ENCODE measurements at regions not wholly inside any gene's neighbourhood (a gene's known extent, or its start where the extent isn't known, plus 50 kb on each side); places are given as distances from the start of the nearest gene placed in this dataset.

GRCh38 chr20:50296450-50297375 is 106.1 kb downstream of the CEBPB start:
- H3K27ac ChIP-seq, result peak overlapping the region; percentile 57 to 75 (median 66)
- H3K4me3 ChIP-seq, result no peak overlapping the region
- TF ChIP-seq POLR2AphosphoS5 (IDR thresholded peaks at IDR 0.05) (no peak), CTCF (IDR thresholded peaks at IDR 0.05) (no peak), POLR2A (IDR thresholded peaks at IDR 0.05) (no peak), EP300 (IDR thresholded peaks at IDR 0.05; ENCODE audit: low read depth) (no peak)
- no peaks in the 10 kb centered on the region for H3K36me3 ChIP-seq
- no peaks in the 10 kb centered on the region for H3K27me3 ChIP-seq
- in situ Hi-C loops (cut with MboI; ENCODE audit: low pct_ligation_motif_present in 1 of 4, low pct_unique_long_range_greater_than_20kb in 1 of 4, low sequenced_read_pairs in 3 of 4) (loop anchor here in 1 of 4 donors (25.0 kb wide), 1 partner anchor 166 kb away; no protein-coding TSS in a partner anchor), intact Hi-C loops (cut with DNase I; ENCODE audit: low total_unique reads) (no loop called here)
- peaks cover 9 to 20% (median 15%) of the 10 kb centered on the region in 4 donors for H3K4me1 ChIP-seq
- DNase-seq, result no peak
- 71% methylated on average over 18 of the region's 18 CpGs; no CpG with 5 or more reads in 1 of the 2 donors for WGBS, 2 donors (ENCODE audit: low coverage in 1 of 2)
- no peaks in the 10 kb centered on the region for H3K9me3 ChIP-seq

- 83 to 84% methylated on average over 6 to 14 of the region's 14 CpGs for WGBS, 2 donors (ENCODE audit: low coverage in 1 of 2)
- DNase-seq, result no peak
- H3K4me1 ChIP-seq, result peaks cover 1 to 9% (median 4%) of the 10 kb centered on the region in 4 donors
- TF ChIP-seq CTCF (IDR thresholded peaks at IDR 0.05) (no peak), POLR2AphosphoS5 (IDR thresholded peaks at IDR 0.05) (no peak)
- no peaks in the 10 kb centered on the region for H3K27me3 ChIP-seq
- H3K36me3 ChIP-seq, result no peaks in the 10 kb centered on the region
- in situ Hi-C loops (cut with MboI; ENCODE audit: low pct_ligation_motif_present in 1 of 4, low pct_unique_long_range_greater_than_20kb in 1 of 4, low sequenced_read_pairs in 3 of 4), result loop anchor here in 1 of 4 donors (25.0 kb wide), 1 partner anchor 165 kb away; no protein-coding TSS in a partner anchor
- no peaks in the 10 kb centered on the region for H3K9me3 ChIP-seq
- peak overlapping the region; percentile 57 to 75 (median 66) for H3K27ac ChIP-seq
- intact Hi-C loops (cut with DNase I; ENCODE audit: low total_unique reads), result no loop called here
- no peak overlapping the region for H3K4me3 ChIP-seq
Measured at GRCh38 chr20:50297498-50298376, 107.1 kb downstream of the CEBPB start.

- no peaks in the 10 kb centered on the region for H3K27me3 ChIP-seq
- no peak overlapping the region for H3K4me3 ChIP-seq
- H3K9me3 ChIP-seq, result no peaks in the 10 kb centered on the region
- WGBS, 2 donors (ENCODE audit: low coverage in 1 of 2), result 80 to 82% methylated on average over 1 to 20 of the region's 20 CpGs
- intact Hi-C loops (cut with DNase I; ENCODE audit: low total_unique reads) (no loop called here), in situ Hi-C loops (cut with MboI; ENCODE audit: low pct_ligation_motif_present in 1 of 4, low pct_unique_long_range_greater_than_20kb in 1 of 4, low sequenced_read_pairs in 3 of 4) (loop anchor here in 1 of 4 donors (25.0 kb wide), 1 partner anchor 164 kb away; no protein-coding TSS in a partner anchor)
- H3K36me3 ChIP-seq, result no peaks in the 10 kb centered on the region
- no peak for DNase-seq
- TF ChIP-seq CTCF (IDR thresholded peaks at IDR 0.05) (no peak), EP300 (IDR thresholded peaks at IDR 0.05; ENCODE audit: low read depth) (no peak), POLR2AphosphoS5 (IDR thresholded peaks at IDR 0.05) (no peak)
- no peak overlapping the region for H3K27ac ChIP-seq
- peaks cover under 1 to 3% (median 3%) of the 10 kb centered on the region in 4 donors for H3K4me1 ChIP-seq
Measured at GRCh38 chr20:50298554-50299324, 108.1 kb downstream of the CEBPB start.
